Gastrocnemius medialis (tissue), 4 donors: ENCODE measurements at regions not wholly inside any gene's neighbourhood (a gene's known extent, or its start where the extent isn't known, plus 50 kb on each side); places are given as distances from the start of the nearest gene placed in this dataset.

Experiments used
- ATAC-seq, 2 donors: fragments of 150-250 bp; one replicate each; pipeline ENCODE4 v1.9.1; 2016
- DNase-seq, 2 donors: peaks; one replicate each; pipeline ENCODE4 v3.0.0-alpha.2; 2019
- H3K27ac ChIP-seq, 4 donors: fragments of 200-600 bp; sonication (generic); 1 replicate in 1 of 4; 2 replicates in 3 of 4; pipeline ENCODE4 v1.5.1; 2016 to 2018; ENCODE audit warnings: mild to moderate bottlenecking in 2 of 4, moderate library complexity in 1 of 4
- H3K27me3 ChIP-seq, 3 donors: fragments of 200-600 bp; sonication (generic) in 2 of 3; 1 replicate in 1 of 3; 2 replicates in 2 of 3; pipeline versions ENCODE4 v1.5.1 to v1.6.0; 2016 to 2019; ENCODE audit warnings: mild to moderate bottlenecking in 1 of 3, moderate library complexity in 1 of 3
- H3K36me3 ChIP-seq, 2 donors: fragments of 200-600 bp; sonication (generic) in 1 of 2; one replicate each; pipeline ENCODE4 v1.5.1; 2017 to 2018
- H3K4me1 ChIP-seq, 2 donors: fragments of 200-600 bp; sonication (generic) in 1 of 2; one replicate each; pipeline ENCODE4 v1.5.1; 2016 to 2017; ENCODE audit warnings: mild to moderate bottlenecking in 2 of 2
- H3K4me3 ChIP-seq, 4 donors: fragments of 200-600 bp; sonication (generic) in 3 of 4; 1 replicate in 1 of 4; 2 replicates in 3 of 4; pipeline ENCODE4 v1.5.1; 2016 to 2019; ENCODE audit warnings: mild to moderate bottlenecking in 2 of 4
- H3K9me3 ChIP-seq, 3 donors: fragments of 200-600 bp; sonication (generic) in 2 of 3; 1 replicate in 1 of 3; 2 replicates in 2 of 3; pipeline ENCODE4 v1.5.1; 2016 to 2019
- POLR2A ChIP-seq, 2 donors: fragments of 450-650 bp; IDR thresholded peaks; one replicate each; pipeline ENCODE4 v1.6.1; 2017; ENCODE audit warnings: antibody characterized with exemption in 2 of 2, mild to moderate bottlenecking in 2 of 2, moderate library complexity in 2 of 2
- in situ Hi-C, 4 donors: fragments of 200-750 bp; cut with MboI; loops; one replicate each; pipeline versions ENCODE4 v1.15.0 to v1.8.0; 2017; ENCODE audit warnings: low sequenced_read_pairs in 4 of 4
- intact Hi-C: fragments of 100-400 bp; cut with DNase I; formaldehyde crosslinking; loops from one replicate; pipeline ENCODE4 v1.15.1; 2023; ENCODE audit warnings: low total_unique reads
- TF ChIP-seq, protein P1 (sequence below), 5 experiments: fragments of 450-650 bp in 3 of 5; fragments of 200-600 bp in 2 of 5; sonication (generic) in 2 of 5; IDR thresholded peaks in 4 of 5; conservative IDR thresholded peaks in 1 of 5; 1 replicate in 4 of 5; 2 replicates in 1 of 5; pipeline ENCODE4 v1.5.1; 2016 to 2019; ENCODE audit warnings: antibody characterized with exemption in 5 of 5, mild to moderate bottlenecking in 3 of 5, moderate library complexity in 3 of 5

GRCh38 chr15:95377258-95377852, 953.1 kb upstream of the NR2F2 start:
- in situ Hi-C loops (no loop called here), intact Hi-C loops (no loop called here)

DNA sequence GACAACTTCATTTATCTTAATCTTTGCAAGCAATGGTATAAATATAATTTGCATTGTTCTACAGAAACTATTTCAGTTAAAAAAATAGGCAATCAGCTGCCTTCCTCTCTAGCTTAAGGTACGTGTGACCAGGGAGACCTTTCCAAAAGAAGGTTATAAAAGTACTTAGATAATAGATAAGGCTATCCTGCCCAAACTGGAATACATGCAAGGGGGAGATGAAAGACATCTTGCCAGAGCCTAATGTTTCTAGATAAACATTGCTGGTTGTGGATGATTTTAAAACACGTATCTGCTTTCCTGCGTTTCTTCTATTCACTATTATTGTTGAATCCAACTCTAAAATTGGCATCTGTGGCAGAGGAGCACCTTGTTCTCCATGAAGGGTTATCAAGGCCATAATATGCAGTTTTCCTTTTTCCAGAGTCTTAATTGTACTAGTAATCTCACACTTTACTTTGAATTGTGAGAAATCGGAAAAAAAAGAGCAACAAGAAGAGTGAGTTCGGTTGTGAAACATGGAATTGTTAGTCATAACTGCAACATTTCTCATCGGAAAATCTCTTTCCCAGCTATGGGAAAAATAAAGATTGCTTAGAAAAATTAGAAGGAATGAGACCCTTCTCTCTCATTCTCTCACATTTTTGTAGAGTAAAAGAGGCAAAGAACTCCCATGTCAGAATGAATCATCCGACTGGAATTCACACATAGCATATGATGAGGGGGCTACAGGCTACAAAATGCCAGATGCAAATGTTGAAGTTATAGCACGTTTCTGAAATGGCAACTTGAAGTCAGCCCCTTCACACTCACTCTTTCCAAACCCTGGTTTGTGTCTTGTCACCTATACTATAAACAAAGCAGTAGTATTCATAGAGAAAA, 936.1 kb upstream of the NR2F2 start:
- no peak overlapping the region for H3K4me3 ChIP-seq
- no peaks in the 10 kb centered on the region for H3K27me3 ChIP-seq
- ATAC-seq (no peak), DNase-seq (no peak)
- TF ChIP-seq, protein P1, sequence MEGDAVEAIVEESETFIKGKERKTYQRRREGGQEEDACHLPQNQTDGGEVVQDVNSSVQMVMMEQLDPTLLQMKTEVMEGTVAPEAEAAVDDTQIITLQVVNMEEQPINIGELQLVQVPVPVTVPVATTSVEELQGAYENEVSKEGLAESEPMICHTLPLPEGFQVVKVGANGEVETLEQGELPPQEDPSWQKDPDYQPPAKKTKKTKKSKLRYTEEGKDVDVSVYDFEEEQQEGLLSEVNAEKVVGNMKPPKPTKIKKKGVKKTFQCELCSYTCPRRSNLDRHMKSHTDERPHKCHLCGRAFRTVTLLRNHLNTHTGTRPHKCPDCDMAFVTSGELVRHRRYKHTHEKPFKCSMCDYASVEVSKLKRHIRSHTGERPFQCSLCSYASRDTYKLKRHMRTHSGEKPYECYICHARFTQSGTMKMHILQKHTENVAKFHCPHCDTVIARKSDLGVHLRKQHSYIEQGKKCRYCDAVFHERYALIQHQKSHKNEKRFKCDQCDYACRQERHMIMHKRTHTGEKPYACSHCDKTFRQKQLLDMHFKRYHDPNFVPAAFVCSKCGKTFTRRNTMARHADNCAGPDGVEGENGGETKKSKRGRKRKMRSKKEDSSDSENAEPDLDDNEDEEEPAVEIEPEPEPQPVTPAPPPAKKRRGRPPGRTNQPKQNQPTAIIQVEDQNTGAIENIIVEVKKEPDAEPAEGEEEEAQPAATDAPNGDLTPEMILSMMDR (IDR thresholded peaks at IDR 0.05 in 4 of 5, conservative IDR thresholded peaks at IDR 0.05 in 1 of 5), result no peak
- TF ChIP-seq POLR2A (IDR thresholded peaks at IDR 0.05), result no peak
- intact Hi-C loops, result no loop called here
- H3K4me1 ChIP-seq, result no peaks in the 10 kb centered on the region
- no peaks in the 10 kb centered on the region for H3K36me3 ChIP-seq
- peak overlapping the region in 1 of 4 donors; percentile 33 for H3K27ac ChIP-seq
- H3K9me3 ChIP-seq, result no peaks in the 10 kb centered on the region
- in situ Hi-C loops, result no loop called here

More at GRCh38 chr15:95377258-95377852, 953.1 kb upstream of the NR2F2 start:
- Histone ChIP-seq H3K4me1 (no peaks in the 10 kb centered on the region), H3K4me3 (no peak overlapping the region), H3K9me3 (no peaks in the 10 kb centered on the region), H3K27me3 (no peaks in the 10 kb centered on the region), H3K27ac (no peak overlapping the region), H3K36me3 (no peaks in the 10 kb centered on the region)
- no peak for TF ChIP-seq POLR2A (IDR thresholded peaks at IDR 0.05)
- TF ChIP-seq, protein P1 (IDR thresholded peaks at IDR 0.05 in 4 of 5, conservative IDR thresholded peaks at IDR 0.05 in 1 of 5), result no peak
- ATAC-seq (no peak), DNase-seq (no peak)

GRCh38 chr15:95400428-95400827, 930.1 kb upstream of the NR2F2 start:
- ATAC-seq, result no peak
- TF ChIP-seq, protein P1 (IDR thresholded peaks at IDR 0.05 in 4 of 5, conservative IDR thresholded peaks at IDR 0.05 in 1 of 5), result no peak
- no peak for TF ChIP-seq POLR2A (IDR thresholded peaks at IDR 0.05)
- Histone ChIP-seq H3K27ac (no peak overlapping the region), H3K27me3 (no peaks in the 10 kb centered on the region), H3K4me3 (no peak overlapping the region), H3K4me1 (no peaks in the 10 kb centered on the region), H3K9me3 (no peaks in the 10 kb centered on the region), H3K36me3 (no peaks in the 10 kb centered on the region)
- DNase-seq, result no peak
- intact Hi-C loops, result no loop called here
- in situ Hi-C loops, result no loop called here

DNA sequence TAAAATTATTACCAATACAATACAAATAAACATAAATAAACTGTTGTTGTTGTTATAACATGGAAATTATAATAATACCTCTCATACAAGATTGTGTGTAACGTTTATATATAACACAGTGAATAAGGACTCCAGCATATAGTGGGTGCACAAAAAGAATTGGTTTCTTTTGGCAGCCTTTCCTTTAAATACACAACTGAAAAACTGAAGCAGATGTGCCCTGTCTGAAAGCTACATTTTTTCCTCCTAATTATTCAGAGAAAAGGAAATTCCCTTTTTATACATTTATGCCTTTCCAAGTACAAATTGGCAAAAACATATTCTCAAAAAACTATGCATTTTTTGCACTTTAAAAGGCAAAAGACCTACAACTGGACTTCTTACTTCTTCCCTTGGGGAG, 928.9 kb upstream of the NR2F2 start:
- H3K27ac ChIP-seq, result no peak overlapping the region

More for the DNA sequence above, 928.9 kb upstream of the NR2F2 start:
- DNase-seq, result no peak
- no peaks in the 10 kb centered on the region for H3K36me3 ChIP-seq
- H3K27me3 ChIP-seq, result no peaks in the 10 kb centered on the region
- intact Hi-C loops, result no loop called here
- no peak for ATAC-seq
- no peaks in the 10 kb centered on the region for H3K4me1 ChIP-seq
- H3K9me3 ChIP-seq, result no peaks in the 10 kb centered on the region
- TF ChIP-seq POLR2A (IDR thresholded peaks at IDR 0.05), result no peak
- TF ChIP-seq, protein P1 (IDR thresholded peaks at IDR 0.05 in 4 of 5, conservative IDR thresholded peaks at IDR 0.05 in 1 of 5), result no peak
- H3K4me3 ChIP-seq, result no peak overlapping the region
- in situ Hi-C loops, result no loop called here
